CD4-positive, alpha-beta T cell treated with Interleukin-12 subunit alpha and Interleukin-12 subunit beta, for 1 hour (primary cell): ENCODE measurements at regions not wholly inside any gene's neighbourhood (a gene's known extent, or its start where the extent isn't known, plus 50 kb on each side); places are given as distances from the start of the nearest gene placed in this dataset.

Source experiments
- DNase-seq: peaks from one replicate; pipeline ENCODE4 v3.0.0-alpha.2; 2020

DNA sequence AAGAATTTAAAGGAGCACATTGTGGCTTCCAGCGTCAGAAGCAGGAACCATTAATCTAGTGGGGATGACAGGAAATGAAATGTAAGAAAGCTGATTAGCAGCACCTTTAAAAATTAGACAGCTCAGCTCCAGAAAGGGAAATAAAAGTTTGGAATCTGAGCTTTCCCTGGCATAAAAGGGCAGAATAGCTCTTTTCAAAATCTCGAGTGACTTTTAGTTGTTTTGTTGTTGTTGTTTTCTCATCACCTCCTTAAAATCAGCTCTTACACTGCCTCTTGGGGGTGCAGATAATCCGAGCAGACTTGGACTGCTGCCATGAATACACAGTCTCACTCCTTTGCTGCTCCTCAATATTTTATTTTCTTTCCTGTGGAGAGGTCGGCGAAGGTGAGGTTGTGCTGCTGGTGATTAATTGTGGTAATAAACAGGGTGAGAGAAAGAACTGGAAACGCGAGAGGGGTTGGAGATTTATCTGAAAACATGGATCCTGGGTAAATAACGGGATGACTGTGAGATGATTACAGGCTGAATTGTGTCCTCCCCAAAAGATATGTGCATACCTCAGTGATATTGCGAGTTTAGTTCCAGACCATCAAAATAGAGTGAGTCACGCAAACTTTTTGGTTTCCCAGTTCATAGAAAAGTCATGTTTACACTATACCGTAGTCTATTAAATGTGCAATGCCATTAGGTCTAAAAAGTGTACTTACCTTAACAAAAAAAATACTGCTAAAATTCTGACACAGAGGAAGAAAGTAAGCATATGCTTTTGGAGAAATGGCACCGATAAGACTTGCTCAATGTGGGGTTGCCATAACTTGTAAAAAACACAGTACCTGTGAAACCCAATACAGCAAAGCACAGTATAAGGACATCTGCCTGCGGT, 787.7 kb downstream of the UQCRFS1 start:
- no peak for DNase-seq

DNA sequence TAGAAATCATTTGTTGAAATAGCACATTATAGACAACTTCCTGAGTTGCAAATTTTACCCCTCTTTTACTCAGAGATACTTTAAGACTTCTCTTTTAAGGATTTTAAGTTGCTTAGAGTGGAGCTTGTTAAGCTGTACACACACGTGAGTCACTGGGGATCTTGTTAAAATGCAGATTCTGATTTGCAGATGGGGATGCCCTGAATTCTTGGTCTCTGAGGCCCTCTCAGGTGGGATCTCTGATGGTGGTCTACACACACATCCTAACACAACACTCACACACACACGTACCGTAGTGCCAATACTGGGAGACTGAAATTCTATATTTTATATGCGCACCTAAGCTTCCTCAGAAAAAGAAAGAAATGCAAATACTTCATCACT, 788.3 kb downstream of the UQCRFS1 start:
- DNase-seq = no peak

DNA sequence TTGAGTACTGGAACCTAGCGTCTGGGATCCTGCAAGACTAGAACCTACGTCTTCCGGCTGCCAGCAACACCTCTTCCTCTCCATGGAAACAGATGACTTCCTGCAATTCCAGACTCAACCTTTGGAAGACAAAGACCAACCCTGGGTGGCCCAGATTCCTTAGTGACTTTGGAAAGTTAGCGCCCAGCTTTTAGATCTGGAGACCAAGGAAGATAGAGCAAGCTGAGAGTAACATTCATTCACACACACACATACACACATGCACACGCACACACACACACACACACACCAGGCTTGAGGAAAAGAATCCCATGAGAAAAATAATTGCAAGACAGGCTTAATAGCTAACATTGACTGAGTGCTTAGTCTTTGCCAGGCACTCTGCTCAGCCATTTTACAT, 788.9 kb downstream of the UQCRFS1 start:
- DNase-seq = no peak

DNA sequence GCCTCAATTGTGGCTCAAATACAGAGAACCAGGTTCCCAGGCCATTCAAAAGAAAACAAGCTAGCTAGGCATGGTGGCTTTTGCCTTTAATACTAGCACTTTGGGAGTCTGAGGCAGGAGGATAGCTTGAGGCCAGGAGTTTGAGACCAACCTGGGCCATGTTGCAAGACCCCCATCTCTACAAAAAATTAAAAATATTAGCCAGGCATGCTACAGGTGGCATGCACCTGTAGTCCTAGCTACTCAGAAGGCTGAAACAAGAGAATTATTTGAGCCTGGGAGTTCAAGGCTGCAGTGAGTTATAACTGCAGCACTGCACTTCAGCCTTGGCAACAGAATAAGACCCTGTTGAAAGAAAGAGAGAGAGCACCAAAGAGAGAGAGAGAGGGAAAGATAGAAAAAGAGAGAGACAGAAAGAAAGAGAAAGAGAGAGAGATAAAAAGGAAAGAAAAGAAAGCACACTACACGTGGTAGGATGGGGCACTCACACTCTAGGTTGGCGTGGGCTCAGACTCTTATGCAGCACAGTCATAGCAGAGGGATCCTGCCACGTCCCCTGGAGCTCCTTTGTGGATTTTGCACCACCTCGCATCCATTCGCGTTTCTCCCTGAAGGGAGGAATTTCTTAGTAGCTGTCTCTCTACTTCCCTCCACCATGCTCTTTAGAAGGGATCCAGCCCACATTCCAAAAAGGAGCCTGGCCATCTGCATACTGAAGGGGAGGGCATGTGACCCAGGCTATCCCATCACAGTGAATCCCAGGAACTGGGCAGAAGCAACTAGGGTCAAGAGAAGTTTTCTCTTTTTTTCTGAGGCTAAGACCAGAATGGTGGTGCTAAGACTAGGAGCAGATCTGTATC, 789.9 kb downstream of the UQCRFS1 start:
- no peak for DNase-seq

DNA sequence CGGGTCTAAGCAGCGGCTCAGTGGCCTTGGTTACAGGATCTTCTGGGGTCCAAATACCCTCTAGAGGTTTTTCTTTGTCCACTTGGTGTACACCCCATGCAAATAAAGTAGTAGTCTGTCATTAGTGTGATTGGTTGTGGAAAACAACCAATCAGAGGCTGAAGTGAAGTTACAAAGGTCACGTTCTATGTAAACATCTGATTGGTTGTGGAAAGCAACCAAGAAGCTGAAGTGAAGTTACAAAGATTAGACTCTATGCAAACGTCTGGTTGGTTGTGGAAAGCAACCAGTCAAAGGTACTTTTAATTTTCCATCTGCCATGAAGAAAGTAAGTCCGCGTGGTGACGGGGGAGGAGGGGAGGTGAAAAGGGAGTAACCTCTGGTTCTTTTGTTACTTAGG, 790.9 kb downstream of the UQCRFS1 start:
- no peak for DNase-seq

DNA sequence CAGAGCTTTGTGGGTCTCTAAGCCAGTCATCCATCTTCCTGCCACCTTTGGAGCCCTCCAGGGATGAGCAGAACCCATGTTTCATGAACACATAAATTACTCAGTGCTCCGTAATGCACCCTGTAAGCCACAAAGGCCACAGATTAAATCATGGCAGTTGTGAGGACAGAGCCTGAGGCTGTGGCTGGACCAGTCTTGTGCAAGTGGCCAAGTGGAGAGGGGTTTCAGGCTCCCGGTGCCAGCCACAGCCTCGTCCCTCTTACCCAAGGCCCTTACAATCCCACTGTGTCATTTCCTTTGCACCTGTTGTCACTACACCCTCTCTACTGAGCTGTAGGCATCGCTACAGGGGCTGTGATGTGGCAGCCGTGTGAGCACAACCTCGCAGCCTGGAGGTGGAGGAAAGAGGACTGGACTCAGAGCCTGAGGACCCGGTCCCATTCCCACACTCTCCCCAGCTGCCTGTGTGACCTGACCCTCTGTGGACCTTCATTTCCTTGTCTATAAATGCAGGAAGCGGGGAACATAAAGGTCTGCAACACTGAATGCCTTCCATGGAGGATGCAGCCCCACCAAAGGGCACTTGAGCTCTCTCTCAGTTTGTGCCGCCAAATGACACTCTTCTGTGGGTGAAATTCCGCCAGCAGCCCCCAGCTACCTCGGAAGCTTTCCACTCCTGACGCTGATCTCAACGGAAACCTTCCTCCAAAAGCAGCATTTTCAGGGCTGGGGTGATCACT, 792.0 kb downstream of the UQCRFS1 start:
- DNase-seq = no peak

DNA sequence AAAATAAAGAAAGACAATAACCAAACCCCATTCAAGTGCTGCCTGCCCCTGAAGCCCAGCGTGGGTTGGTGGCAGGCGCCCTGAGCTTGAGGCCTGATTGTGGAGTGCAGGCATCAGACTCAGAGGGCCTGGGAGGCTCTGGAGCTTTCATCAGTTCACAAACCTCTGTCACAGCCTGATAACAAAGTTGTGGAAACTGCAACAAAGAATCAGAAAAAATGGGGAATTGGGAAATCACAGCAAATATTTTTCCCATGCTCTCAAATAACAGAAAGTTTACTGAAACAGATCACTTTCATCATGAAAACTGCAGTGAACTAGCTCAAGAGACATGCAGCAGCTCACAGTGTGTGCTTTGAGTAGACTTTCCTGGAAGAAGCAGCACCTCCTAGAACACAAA, 793.6 kb downstream of the UQCRFS1 start:
- no peak for DNase-seq

DNA sequence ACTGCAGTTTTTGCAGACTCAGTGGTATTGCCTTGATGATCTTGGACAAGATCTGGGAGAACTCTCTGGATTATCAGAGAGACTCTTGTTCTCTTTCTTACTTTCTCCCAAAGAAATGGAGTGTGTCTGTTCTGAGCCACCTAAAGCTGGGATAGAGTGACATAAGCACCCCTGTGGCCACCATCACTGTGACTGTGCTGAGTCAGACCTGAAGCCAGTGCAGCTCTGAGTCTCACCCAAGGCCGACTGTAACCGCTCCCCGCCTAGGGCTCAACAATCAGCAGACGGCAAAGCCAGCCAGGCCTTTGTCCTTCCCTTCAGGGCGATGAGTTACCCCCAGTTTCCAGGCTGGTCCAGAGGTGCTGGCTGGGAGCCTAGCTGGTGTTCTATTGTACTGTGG, 795.6 kb downstream of the UQCRFS1 start:
- no peak for DNase-seq

DNA sequence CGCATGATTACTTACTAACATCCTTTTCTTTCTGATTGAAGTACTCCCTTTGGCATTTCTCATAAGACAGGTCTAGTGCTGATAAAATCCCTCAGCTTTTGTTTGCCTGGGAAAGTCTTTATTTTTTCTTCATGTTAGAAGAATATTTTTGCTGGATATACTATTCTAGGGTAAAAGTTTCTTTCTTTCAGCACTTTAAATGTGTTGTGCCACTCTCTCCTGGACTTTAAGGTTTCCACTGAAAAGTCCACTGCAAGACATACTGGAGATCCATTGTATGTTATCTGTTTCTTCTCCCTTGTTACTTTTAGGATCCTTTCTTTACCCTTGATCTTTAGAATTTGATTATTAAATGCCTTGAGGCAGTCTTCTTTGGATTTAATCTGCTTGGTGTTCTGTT, 796.7 kb downstream of the UQCRFS1 start:
- no peak for DNase-seq

DNA sequence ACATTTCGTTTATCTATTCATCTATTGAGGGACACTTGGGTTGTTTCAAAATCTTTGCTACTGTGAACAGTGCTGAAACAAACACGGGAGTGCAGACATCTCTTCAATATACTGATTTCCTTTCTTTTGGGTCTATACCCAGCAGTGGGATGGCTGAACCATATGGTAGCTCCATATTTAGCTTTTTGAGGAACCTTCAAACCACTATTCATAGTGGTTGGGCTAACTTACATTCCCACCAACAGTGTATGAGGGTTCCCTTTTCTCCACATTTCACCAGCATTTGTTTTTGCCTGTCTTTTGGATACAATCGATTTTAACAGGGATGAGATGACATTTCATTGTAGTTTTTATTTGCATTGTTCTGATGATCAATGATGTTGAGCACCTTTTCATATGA, 798.2 kb downstream of the UQCRFS1 start:
- DNase-seq = no peak

DNA sequence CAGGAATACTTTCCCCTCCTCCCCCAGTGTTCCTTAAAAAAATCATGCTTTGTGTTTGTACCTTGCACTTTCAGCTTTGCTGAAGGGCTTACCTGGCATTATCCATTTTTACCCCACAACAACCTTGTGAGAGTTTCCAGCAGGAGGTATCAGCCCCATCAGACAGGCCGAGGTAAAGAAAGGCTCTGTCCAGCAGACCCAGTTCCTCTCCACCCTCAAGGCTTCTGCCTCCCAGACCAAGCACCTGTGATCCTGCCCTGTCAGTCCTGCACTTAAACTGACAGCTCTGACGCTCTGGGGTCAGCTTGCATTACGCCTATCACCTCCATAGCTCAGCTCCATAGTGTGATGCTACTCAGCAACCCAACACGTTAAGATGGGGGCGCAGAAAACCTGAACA, 803.1 kb downstream of the UQCRFS1 start:
- no peak for DNase-seq

DNA sequence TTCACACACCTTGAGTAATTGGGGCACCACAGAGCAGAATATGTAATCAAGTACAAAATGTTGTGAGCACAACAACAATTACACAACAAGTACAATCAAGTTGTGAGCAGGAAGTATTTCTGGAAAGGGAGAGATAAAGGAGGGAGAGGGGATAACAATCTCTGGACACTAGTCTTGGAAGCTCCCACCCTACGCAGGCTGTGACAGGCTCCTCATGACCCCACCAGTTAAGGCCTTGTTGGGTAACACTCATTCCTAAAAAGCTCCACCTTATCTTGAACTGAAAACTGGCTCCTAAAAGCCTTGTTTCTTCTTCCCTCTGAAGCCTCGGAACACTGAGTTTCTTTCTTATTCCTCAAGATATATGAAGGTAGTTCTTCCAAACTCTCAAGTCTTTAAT, 806.0 kb downstream of the UQCRFS1 start:
- DNase-seq = no peak

DNA sequence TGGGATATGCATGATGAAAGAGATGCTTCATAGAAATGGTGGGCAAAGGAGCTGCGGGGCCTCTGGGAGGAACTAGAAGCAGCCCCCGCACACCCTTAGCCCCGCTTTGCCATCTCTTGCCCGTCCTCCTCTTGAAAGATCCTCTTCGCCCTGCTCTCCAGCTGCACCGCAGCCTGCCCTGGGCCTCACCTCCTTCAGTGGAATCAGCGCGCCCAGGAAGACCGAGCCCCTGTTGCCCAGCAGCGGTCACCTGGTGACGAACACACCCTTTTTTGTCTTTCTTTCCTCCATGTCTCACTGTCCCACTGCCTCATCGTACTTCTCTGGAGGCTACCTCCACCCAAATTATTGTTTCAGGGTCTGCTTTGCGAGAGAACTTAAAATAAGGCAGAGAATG, 807.6 kb downstream of the UQCRFS1 start:
- DNase-seq = no peak

DNA sequence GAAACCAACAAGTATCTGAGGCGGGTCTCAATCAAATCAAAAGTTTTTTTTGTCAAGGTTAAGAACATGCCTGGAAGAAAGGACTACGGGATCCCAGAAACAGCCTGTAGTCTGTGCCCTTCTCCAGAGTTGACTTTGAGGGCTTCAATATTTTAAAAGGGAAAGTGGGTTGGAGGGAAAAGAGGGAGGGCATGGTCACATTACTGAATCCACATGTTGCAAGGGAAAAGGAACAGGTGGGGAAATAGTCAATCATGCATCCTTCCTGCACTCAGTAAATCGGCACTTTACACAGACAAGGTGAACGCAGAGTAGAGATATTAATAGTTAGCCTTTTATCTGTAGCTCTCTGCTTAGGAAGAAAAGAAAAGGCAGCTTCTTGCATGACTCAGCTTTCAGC, 808.5 kb downstream of the UQCRFS1 start:
- no peak for DNase-seq

DNA sequence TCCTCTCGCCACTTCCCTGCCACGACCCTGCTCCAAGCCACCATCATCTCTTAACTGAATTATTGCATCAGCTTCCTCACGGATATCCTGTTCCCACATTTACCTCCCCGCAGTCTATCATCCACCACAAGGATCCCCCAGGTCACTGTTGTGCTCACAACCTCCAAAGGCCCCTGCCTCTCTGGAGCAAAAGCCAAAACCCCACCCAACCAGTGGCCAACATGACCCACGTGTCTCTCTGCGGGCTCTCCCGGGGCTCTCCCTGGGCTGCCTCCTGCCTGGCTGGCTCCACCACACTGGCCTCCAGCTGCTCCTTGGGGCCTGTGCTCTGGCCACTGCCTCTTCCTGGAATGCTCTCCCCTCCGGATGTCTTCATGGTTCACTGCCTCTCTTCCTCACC, 809.3 kb downstream of the UQCRFS1 start:
- no peak for DNase-seq

DNA sequence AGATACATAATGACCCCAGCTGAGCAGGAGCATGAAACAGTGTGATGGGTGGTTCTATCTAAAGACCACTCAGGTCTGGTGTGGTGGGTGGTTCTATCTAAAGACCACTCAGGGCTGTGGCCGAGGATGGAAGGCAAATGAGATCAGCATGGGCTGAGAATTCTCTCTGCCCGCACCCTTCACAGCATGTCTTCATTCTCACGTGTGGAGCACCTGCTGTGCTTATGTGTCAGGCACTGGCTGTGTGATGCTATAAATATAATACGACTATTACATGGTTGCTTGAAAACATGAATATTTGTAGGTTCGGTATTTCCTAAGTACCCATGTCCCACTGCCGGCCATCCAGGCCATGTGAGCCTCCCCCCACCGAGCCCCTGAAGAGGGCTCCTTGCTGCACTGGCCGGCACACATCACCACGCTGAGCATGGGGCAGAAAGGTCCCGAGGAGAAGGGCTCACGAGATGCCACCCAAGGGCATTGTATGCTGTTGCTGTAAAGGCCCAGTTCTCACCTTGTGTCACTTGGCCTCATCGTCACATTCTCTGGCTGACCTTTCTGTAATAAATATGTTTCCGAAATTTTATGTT, 810.2 kb downstream of the UQCRFS1 start:
- no peak for DNase-seq

DNA sequence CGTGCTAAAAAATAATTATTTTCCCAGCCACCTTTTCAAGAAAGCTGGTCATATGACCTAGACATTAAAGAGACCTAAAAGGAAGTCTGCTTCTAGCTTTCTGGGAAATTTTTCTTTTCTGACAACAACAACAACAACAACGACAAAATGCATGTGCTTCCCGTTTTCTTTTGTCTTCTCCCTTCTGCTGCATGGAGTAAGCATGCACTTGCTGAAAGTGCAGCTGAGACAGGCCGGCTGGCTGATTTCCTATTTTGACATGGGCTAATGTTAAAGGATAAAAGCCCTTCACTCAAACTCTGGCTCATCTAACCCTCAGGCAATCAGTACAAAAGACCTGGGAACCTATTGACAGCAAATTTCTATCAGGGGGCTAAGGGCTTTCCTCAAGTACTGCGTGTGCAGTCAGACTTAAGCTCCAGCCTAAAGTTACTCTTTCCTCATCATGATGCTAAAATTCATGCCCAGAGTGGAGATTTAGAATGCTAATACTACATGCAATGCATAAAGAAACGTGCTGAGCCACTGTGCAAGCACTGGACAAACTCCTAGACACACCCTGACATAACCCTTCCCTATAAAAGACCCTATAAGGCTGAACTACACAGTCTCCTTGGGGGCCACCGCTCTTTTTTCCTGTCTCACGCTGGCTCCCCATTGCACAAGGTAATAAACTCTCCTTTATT, 811.1 kb downstream of the UQCRFS1 start:
- no peak for DNase-seq

DNA sequence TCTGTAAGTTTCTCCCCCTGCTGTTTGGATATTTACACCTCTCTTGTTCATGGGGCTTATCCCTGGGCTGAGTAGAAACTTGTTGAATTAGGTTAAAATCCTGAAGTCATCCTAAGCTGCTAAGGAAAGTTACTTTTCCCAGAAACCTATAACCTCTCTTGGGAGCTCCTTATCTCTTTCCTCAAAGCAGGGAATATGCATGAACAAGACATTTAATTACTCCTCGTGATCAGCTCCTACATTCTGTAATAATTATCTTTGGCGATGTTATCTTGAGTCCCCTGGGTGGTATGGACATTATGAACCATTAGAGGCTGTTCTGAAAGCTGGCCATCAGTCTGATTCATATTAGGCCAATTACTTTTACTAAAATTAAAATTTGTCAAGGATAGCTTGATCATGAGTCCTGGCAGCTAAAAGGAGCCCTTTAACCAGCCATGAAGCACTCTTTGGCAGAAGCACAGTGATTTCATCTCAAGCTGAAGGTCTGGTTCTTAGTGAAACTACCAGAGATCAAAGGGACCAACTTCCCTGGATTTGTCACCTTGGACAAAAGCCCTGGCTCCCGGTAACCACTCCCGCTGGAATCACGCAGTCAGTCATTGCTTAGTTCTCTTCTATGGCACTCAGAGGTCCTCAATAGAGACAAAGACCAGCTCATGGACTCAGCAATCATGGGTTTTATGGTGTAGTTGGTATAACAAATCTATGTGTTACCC, 811.8 kb downstream of the UQCRFS1 start:
- DNase-seq = no peak

DNA sequence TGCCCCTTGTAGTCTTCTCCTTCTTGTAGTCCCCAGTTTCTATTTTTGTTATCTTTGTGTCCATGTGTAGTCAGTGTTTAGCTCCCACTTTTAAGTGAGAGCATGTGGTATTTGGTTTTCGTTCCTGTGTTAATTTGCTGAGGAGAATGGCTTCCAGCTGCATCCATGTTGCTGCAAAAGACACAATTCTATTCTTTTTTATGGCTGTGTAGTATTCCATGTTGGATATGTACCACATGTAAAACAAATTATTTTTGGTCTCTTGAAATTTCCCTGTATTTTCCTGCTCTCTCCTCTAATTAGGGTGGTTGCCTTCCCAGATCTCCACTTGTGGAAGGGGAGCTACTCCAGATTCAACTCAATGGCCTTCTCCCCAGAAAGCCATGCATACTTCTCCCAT, 813.8 kb downstream of the UQCRFS1 start:
- DNase-seq = no peak

DNA sequence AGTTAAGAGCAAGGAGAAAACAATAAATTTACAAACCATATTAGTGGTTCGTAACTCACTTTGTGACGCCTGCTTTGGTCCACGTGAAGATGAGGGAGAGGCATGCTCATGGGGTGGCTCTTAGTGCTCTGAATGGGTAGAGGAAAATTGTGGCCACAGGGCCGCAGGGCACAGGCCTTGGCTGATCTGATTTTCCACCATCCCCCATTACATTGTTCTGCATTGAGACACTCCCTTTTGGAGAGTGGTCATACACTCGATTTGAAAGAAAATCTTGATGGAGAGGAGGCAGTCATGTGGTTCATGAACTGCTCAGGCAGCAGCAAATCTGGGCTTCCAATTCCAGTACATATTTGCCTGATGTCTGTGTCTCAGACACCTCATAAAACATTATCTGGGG, 815.2 kb downstream of the UQCRFS1 start:
- DNase-seq = no peak

DNA sequence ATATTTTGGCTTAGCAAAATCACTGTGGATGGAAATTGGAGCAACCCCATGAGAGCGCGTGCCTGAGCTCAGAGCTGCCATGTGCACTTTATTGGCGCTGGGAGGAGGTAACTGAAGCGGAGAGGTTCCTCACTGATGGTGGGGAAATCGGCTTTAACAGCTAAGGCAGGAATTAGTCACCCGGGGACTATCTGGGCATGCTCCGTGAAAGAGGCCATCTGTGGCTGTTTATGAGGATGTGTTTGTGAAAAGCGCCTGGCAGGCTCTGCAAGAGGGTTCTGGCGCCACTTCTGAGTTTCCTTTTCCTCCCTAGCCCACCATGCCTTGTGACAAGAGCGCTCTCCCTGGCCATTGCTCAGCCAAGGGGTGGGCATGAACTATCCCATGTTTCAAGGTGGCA, 815.6 kb downstream of the UQCRFS1 start:
- DNase-seq = no peak

DNA sequence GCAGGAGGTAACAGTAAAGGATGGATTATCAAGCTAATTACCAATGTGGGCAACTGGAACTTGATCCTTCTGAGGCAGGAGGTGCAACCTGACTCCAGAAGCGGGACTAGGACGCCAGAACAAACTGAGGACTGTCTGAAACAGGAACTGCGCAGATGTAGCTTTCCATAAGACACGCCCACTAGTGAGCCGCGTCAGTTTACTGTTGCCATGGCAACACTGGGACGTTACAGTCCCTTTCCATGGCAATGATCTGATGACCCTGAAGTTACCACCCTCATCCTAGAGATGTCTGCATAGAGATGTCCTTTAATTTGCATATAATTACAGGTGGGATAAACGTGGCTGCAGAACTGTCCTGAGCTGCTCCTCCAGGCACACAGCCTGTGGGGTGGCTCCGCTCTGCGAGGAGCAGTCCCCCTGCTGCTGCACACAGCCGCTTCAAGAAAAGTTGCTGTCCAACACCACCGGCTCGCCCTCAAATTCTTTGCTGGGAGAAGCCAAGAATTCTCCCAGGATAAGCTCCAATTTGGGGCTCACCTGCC, 816.6 kb downstream of the UQCRFS1 start:
- no peak for DNase-seq
